Neural progenitor cell (in vitro differentiated cells): ENCODE measurements at regions not wholly inside any gene's neighbourhood (a gene's known extent, or its start where the extent isn't known, plus 50 kb on each side); places are given as distances from the start of the nearest gene placed in this dataset.
A peak's percentile ranks its signal among the peaks of the same experiment; 100 is the strongest.

Source experiments
- DNase-seq: peaks from one replicate; pipeline ENCODE4 v3.0.0-alpha.2; 2016; ENCODE audit warnings: low spot score
- H2AFZ ChIP-seq: fragments of 200-600 bp; sonication (generic); replicated peaks from 2 replicates; pipeline ENCODE4 v1.6.1; 2016; ENCODE audit warnings: antibody characterized with exemption
- H3F3A ChIP-seq: fragments of 200-600 bp; sonication (generic); 2 replicates; pipeline ENCODE4 v1.6.1; 2016; ENCODE audit warnings: antibody characterized with exemption, low read depth
- H3K27ac ChIP-seq: fragments of 200-600 bp; sonication (generic); 2 replicates; pipeline ENCODE4 v1.5.1; 2016; ENCODE audit warnings: mild to moderate bottlenecking
- H3K27me3 ChIP-seq: fragments of 200-600 bp; sonication (generic); 2 replicates; pipeline ENCODE4 v1.6.1; 2016; ENCODE audit warnings: mild to moderate bottlenecking, moderate library complexity
- H3K36me3 ChIP-seq: fragments of 200-600 bp; sonication (generic); 2 replicates; pipeline ENCODE4 v1.5.1; 2016
- H3K4me1 ChIP-seq: fragments of 200-600 bp; sonication (generic); 2 replicates; pipeline ENCODE4 v1.6.1; 2016; ENCODE audit warnings: mixed run types
- H3K4me2 ChIP-seq: fragments of 200-600 bp; sonication (generic); 2 replicates; pipeline ENCODE4 v1.6.1; 2016
- H3K4me3 ChIP-seq: fragments of 200-600 bp; sonication (generic); 2 replicates; pipeline ENCODE4 v1.5.1; 2016
- H3K79me2 ChIP-seq: fragments of 200-600 bp; sonication (generic); 2 replicates; pipeline ENCODE4 v1.6.1; 2016; ENCODE audit warnings: low read depth
- H3K9ac ChIP-seq: fragments of 200-600 bp; sonication (generic); 2 replicates; pipeline ENCODE4 v1.6.1; 2016
- H3K9me3 ChIP-seq: fragments of 200-600 bp; sonication (generic); 2 replicates; pipeline ENCODE4 v1.5.1; 2016; ENCODE audit warnings: low read depth
- H4K20me1 ChIP-seq: fragments of 200-600 bp; sonication (generic); 2 replicates; pipeline ENCODE4 v1.6.1; 2016; ENCODE audit warnings: low read depth
- H3K27ac Mint-ChIP-seq: 3 replicates; pipeline ENCODE4 v1.8.0; 2021; ENCODE audit warnings: mixed read lengths
- H3K27me3 Mint-ChIP-seq: 2 replicates; pipeline ENCODE4 v1.8.0; 2022; ENCODE audit warnings: low read depth, mild to moderate bottlenecking, inconsistent platforms, moderate library complexity, mixed read lengths; ENCODE audit not compliant: insufficient read depth
- H3K36me3 Mint-ChIP-seq: 3 replicates; pipeline ENCODE4 v1.8.0; 2021; ENCODE audit warnings: mixed read lengths
- H3K4me1 Mint-ChIP-seq: 3 replicates; pipeline ENCODE4 v1.8.0; 2021; ENCODE audit warnings: mixed read lengths
- H3K4me3 Mint-ChIP-seq: 3 replicates; pipeline ENCODE4 v1.8.0; 2021; ENCODE audit warnings: mild to moderate bottlenecking, moderate library complexity, mixed read lengths
- H3K9me3 Mint-ChIP-seq: 3 replicates; pipeline ENCODE4 v1.8.0; 2020; ENCODE audit warnings: mixed read lengths
- CTCF ChIP-seq: fragments of 200-600 bp; sonication (generic); IDR thresholded peaks from 2 replicates; pipeline ENCODE4 v1.5.1; 2017; ENCODE audit warnings: antibody characterized with exemption, mild to moderate bottlenecking
- EZH2 ChIP-seq: fragments of 200-600 bp; sonication (generic); IDR thresholded peaks from 2 replicates; pipeline ENCODE4 v1.6.1; 2017; ENCODE audit warnings: antibody characterized with exemption, mild to moderate bottlenecking, moderate library complexity
- EZH2phosphoT487 ChIP-seq: fragments of 200-600 bp; sonication (generic); IDR thresholded peaks from 2 replicates; pipeline ENCODE4 v1.6.1; 2017; ENCODE audit warnings: antibody characterized with exemption

- Mint-ChIP-seq H3K27me3 (peaks cover 2% of the 10 kb centered on the region), H3K27ac (no peak overlapping the region), H3K4me3 (no peak overlapping the region), H3K4me1 (peaks cover 25% of the 10 kb centered on the region), H3K36me3 (no peaks in the 10 kb centered on the region), H3K9me3 (no peaks in the 10 kb centered on the region)
- Histone ChIP-seq H3K9me3 (no peaks in the 10 kb centered on the region), H3K27me3 (peaks cover 2% of the 10 kb centered on the region), H4K20me1 (no peaks in the 10 kb centered on the region), H3K9ac (no peak overlapping the region), H3K4me1 (peaks cover 1% of the 10 kb centered on the region), H3K36me3 (no peaks in the 10 kb centered on the region), H2AFZ (no peak overlapping the region), H3K4me2 (no peak overlapping the region), H3K27ac (no peak overlapping the region), H3K4me3 (no peak overlapping the region), H3F3A (peaks cover 2% of the 10 kb centered on the region), H3K79me2 (no peaks in the 10 kb centered on the region)
- no peak for TF ChIP-seq EZH2
- TF ChIP-seq EZH2phosphoT487: no peak
- TF ChIP-seq CTCF: no peak
- DNase-seq: no peak
Observed at GRCh38 chr17:34481779-34482178, 97.6 kb upstream of the TMEM132E start.

- no peak overlapping the region for H3K4me2 ChIP-seq
- no peak overlapping the region for H3K4me3 ChIP-seq
- H3K27me3 ChIP-seq: no peaks in the 10 kb centered on the region
- no peak overlapping the region for H3K9ac ChIP-seq
- H3K9me3 ChIP-seq: no peaks in the 10 kb centered on the region
- H3K79me2 ChIP-seq: no peaks in the 10 kb centered on the region
- no peak for TF ChIP-seq EZH2phosphoT487
- TF ChIP-seq CTCF: no peak
- H3K36me3 ChIP-seq: no peaks in the 10 kb centered on the region
- no peak overlapping the region for H3K27ac ChIP-seq
- peaks cover 12% of the 10 kb centered on the region for H3F3A ChIP-seq
- no peaks in the 10 kb centered on the region for H3K9me3 Mint-ChIP-seq
- H3K4me1 ChIP-seq: peaks cover 18% of the 10 kb centered on the region
- H4K20me1 ChIP-seq: no peaks in the 10 kb centered on the region
- H3K4me3 Mint-ChIP-seq: no peak overlapping the region
- no peaks in the 10 kb centered on the region for H3K36me3 Mint-ChIP-seq
- no peak overlapping the region for H3K27ac Mint-ChIP-seq
- peaks cover 49% of the 10 kb centered on the region for H3K4me1 Mint-ChIP-seq
- no peak overlapping the region for H2AFZ ChIP-seq
- peaks cover 7% of the 10 kb centered on the region for H3K27me3 Mint-ChIP-seq
- DNase-seq: no peak
Observed at GRCh38 chr17:34479371-34479770, 100.0 kb upstream of the TMEM132E start.

GRCh38 chr17:34478244-34478643, 101.1 kb upstream of the TMEM132E start:
- Mint-ChIP-seq H3K9me3 (no peaks in the 10 kb centered on the region), H3K4me1 (peaks cover 56% of the 10 kb centered on the region), H3K36me3 (no peaks in the 10 kb centered on the region), H3K27me3 (peaks cover 6% of the 10 kb centered on the region), H3K4me3 (no peak overlapping the region), H3K27ac (no peak overlapping the region)
- H3K9ac ChIP-seq: no peak overlapping the region
- H3F3A ChIP-seq: peaks cover 12% of the 10 kb centered on the region
- H3K27me3 ChIP-seq: no peaks in the 10 kb centered on the region
- no peaks in the 10 kb centered on the region for H3K36me3 ChIP-seq
- no peak for DNase-seq
- H3K27ac ChIP-seq: no peak overlapping the region
- no peak overlapping the region for H2AFZ ChIP-seq
- H4K20me1 ChIP-seq: no peaks in the 10 kb centered on the region
- H3K4me2 ChIP-seq: no peak overlapping the region
- TF ChIP-seq EZH2phosphoT487 (no peak), CTCF (no peak)
- H3K9me3 ChIP-seq: no peaks in the 10 kb centered on the region
- no peaks in the 10 kb centered on the region for H3K79me2 ChIP-seq
- H3K4me3 ChIP-seq: no peak overlapping the region
- H3K4me1 ChIP-seq: peaks cover 18% of the 10 kb centered on the region

GRCh38 chr17:34475296-34475695, 104.1 kb upstream of the TMEM132E start:
- peak overlapping the region; percentile 18 for H3K27ac Mint-ChIP-seq
- H3K4me2 ChIP-seq: peak overlapping the region; percentile 71
- H3K27me3 Mint-ChIP-seq: peaks cover 9% of the 10 kb centered on the region

More at GRCh38 chr17:34475296-34475695, 104.1 kb upstream of the TMEM132E start:
- no peaks in the 10 kb centered on the region for H4K20me1 ChIP-seq
- H3F3A ChIP-seq: peaks cover 12% of the 10 kb centered on the region
- peaks cover 18% of the 10 kb centered on the region for H3K4me1 ChIP-seq
- H3K4me3 ChIP-seq: no peak overlapping the region
- H3K79me2 ChIP-seq: no peaks in the 10 kb centered on the region
- no peak for TF ChIP-seq EZH2phosphoT487
- TF ChIP-seq EZH2: no peak
- TF ChIP-seq CTCF: no peak
- no peak overlapping the region for H2AFZ ChIP-seq
- Mint-ChIP-seq H3K36me3 (no peaks in the 10 kb centered on the region), H3K4me1 (peaks cover 58% of the 10 kb centered on the region), H3K4me3 (no peak overlapping the region), H3K9me3 (peaks cover 3% of the 10 kb centered on the region)
- no peaks in the 10 kb centered on the region for H3K9me3 ChIP-seq
- H3K27ac ChIP-seq: no peak overlapping the region
- no peak overlapping the region for H3K9ac ChIP-seq
- H3K36me3 ChIP-seq: no peaks in the 10 kb centered on the region
- DNase-seq: no peak
- no peaks in the 10 kb centered on the region for H3K27me3 ChIP-seq
